C4-2B (cell line): ENCODE measurements at regions not wholly inside any gene's neighbourhood (a gene's known extent, or its start where the extent isn't known, plus 50 kb on each side); places are given as distances from the start of the nearest gene placed in this dataset.

Experiments
- H3K27ac ChIP-seq: fragments of 450-650 bp; 2 replicates; pipeline ENCODE4 v1.5.1; 2017
- CTCF ChIP-seq: fragments of 450-650 bp; conservative IDR thresholded peaks from 2 replicates; pipeline ENCODE4 v1.5.1; 2017; ENCODE audit warnings: mild to moderate bottlenecking
- ZFX ChIP-seq: fragments of 450-650 bp; IDR thresholded peaks from 2 replicates; pipeline ENCODE4 v1.6.1; 2017

GRCh38 chr5:28926422-28926821 is 1888.0 kb upstream of the CDH9 start:
- H3K27ac ChIP-seq, result no peak overlapping the region
- TF ChIP-seq ZFX, result no peak

DNA sequence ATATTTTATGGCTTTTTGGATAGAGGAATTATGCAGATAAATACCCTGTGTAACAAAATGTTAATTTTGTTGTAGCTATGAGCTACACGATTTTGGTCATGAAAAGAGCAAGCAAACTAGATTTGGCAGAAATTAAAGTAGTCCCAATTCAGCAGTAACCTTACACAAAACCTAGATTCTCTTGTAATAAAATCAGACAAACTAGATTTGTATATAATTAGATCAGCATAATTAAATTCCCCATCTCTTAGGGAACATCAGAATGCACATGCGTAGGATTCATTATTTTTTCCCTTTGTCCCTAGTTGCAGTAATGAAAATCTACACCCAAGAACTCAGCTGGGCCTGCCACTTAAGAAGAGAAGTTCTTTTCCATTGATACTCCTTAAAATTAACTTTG is 1879.2 kb upstream of the CDH9 start:
- H3K27ac ChIP-seq, result no peak overlapping the region
- no peak for TF ChIP-seq ZFX
- TF ChIP-seq CTCF, result no peak

GRCh38 chr5:28914297-28914696 is 1875.9 kb upstream of the CDH9 start:
- H3K27ac ChIP-seq, result no peak overlapping the region
- TF ChIP-seq ZFX (no peak), CTCF (no peak)

DNA sequence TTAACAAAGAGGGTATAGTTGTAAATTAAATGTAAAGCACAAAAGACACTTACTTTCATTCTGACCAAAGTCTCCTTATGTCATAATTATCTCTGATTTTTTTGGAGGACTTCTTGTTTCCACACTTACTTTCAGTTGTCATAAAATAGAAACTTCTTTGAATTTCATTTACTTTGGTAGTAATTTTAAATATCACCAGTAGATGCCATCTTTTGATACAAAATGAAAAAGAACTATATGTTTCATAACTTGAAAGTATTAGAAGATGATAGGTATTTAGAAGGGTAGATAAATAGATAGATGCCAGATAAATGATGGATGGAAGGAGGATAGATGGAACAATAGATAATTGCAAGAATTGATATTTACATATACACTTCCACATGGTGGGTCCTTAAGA is 1865.3 kb upstream of the CDH9 start:
- H3K27ac ChIP-seq, result no peak overlapping the region

DNA sequence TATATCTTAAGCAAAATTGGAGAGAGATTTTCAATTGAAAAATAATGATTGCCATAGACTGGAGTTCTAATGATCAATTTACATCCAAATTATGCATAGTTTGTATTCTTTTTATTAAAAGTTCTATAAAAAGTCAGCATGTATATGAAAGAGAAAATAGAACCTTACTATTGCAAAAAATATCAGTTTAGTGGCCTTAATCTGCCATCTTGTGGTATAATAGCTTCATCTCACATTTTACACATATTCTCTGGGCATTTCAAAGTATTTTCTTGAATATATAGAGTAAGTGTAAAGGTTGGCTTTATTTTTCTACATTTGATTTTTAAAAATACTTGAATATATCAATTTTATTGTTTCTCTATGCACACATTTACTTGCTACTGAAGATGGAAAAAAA is 1858.6 kb upstream of the CDH9 start:
- no peak overlapping the region for H3K27ac ChIP-seq
- TF ChIP-seq CTCF (peak; percentile 64), ZFX (no peak)

More for the DNA sequence above, 1865.3 kb upstream of the CDH9 start:
- TF ChIP-seq CTCF (peak; percentile 51), ZFX (no peak)

DNA sequence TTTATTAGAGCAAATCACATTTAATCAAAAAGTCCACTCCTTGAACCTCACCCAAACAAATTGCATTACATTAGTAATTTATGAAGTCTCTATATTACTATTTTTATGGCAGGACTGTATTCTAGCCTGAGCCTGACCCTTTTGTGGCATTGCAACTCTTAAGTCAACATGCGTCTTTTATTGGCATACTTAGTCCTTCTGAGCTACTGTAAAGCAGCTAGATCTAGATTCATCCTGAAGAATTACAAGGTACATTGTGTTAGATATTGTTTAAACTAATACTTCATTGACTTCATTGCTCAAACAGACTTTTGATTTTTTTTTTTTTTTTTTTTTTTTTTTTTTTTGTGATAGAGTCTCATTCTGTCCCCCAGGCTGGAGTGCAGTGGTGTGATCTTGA is 1842.5 kb upstream of the CDH9 start:
- peak overlapping the region; percentile 80 for H3K27ac ChIP-seq
- TF ChIP-seq CTCF (no peak), ZFX (no peak)

- no peak for TF ChIP-seq CTCF
- no peak overlapping the region for H3K27ac ChIP-seq
Observed at GRCh38 chr5:28877050-28877449, 1838.7 kb upstream of the CDH9 start.

GRCh38 chr5:28864006-28864405 is 1825.6 kb upstream of the CDH9 start:
- no peak overlapping the region for H3K27ac ChIP-seq
- TF ChIP-seq CTCF (no peak), ZFX (no peak)
